ENCODE measurements at regions not wholly inside any gene's neighbourhood (a gene's known extent, or its start where the extent isn't known, plus 50 kb on each side); places are given as distances from the start of the nearest gene placed in this dataset.

DNA sequence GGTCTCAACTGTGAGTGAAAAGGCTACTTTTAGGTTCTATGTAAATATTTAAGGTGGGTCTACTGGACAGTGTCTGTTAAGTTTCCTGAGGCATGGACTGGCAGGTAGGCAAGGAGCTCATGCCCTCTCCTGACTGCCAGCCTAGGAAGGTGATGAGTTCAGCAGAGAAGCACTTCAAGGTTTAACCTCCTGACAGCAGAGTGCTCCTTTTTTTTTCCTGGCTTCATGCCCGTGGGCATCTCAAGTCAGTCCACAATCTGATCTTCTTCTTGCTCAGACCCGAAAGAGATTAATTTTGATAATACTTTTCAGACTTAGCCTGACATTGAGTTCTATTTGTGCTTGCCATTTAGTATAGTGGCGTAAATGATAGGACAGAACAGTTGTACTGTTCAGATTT lies 241.9 kb upstream of the NREP start:
- H3K4me1 ChIP-seq (ENCODE audit: insufficient read depth), result no peaks in the 10 kb centered on the region
- no peak overlapping the region for H2AFZ ChIP-seq
- no peak overlapping the region for H3K4me3 ChIP-seq
- H4K20me1 ChIP-seq (ENCODE audit: insufficient read depth, poor library complexity, severe bottlenecking), result no peaks in the 10 kb centered on the region
- TF ChIP-seq, protein P1, sequence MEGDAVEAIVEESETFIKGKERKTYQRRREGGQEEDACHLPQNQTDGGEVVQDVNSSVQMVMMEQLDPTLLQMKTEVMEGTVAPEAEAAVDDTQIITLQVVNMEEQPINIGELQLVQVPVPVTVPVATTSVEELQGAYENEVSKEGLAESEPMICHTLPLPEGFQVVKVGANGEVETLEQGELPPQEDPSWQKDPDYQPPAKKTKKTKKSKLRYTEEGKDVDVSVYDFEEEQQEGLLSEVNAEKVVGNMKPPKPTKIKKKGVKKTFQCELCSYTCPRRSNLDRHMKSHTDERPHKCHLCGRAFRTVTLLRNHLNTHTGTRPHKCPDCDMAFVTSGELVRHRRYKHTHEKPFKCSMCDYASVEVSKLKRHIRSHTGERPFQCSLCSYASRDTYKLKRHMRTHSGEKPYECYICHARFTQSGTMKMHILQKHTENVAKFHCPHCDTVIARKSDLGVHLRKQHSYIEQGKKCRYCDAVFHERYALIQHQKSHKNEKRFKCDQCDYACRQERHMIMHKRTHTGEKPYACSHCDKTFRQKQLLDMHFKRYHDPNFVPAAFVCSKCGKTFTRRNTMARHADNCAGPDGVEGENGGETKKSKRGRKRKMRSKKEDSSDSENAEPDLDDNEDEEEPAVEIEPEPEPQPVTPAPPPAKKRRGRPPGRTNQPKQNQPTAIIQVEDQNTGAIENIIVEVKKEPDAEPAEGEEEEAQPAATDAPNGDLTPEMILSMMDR (IDR thresholded peaks at IDR 0.05; ENCODE audit: poor library complexity), result no peak
- TF ChIP-seq EZH2 (IDR thresholded peaks at IDR 0.05; ENCODE audit: borderline replicate concordance) (no peak), EZH2phosphoT487 (IDR thresholded peaks at IDR 0.05; ENCODE audit: low read depth, severe bottlenecking, unreplicated experiment) (no peak)
- H3K9me3 ChIP-seq (ENCODE audit: low read depth), result no peaks in the 10 kb centered on the region
- no peaks in the 10 kb centered on the region for H3K27me3 ChIP-seq
- no peak overlapping the region for H3K27ac ChIP-seq
- 86% methylated on average over 3 of the region's 3 CpGs for WGBS (ENCODE audit: low lambda C conversion rate, missing lambda C conversion rate)
- H3K36me3 ChIP-seq (replicated peaks; ENCODE audit: insufficient read depth, low read depth), result no peaks in the 10 kb centered on the region
- no peaks in the 10 kb centered on the region for H3K79me2 ChIP-seq
- no peak overlapping the region for H3K4me2 ChIP-seq
- DNase-seq (ENCODE audit: low spot score), result no peak
- H3K9me2 ChIP-seq (replicated peaks; ENCODE audit: insufficient read depth), result no peaks in the 10 kb centered on the region

DNA sequence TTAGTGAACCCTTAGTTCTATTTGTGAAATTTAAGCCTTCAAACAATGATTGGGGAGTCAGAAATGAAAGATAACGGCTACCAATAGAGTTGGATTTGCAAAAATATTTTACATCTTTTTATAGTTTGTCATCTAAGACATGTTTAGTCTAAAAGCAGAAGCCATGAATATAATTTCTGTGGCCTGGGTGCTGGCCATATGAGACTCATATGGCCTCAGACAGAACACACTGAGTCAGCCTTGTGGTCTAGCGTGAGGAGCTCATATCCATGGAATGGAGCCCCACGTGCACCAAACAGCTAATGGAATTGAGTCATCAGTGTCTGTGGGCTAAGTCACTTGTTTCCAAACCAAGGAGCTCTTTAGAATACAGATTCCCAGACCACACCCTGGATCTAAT lies 240.7 kb upstream of the NREP start:
- Histone ChIP-seq H3K9me2 (replicated peaks; ENCODE audit: insufficient read depth) (no peaks in the 10 kb centered on the region), H3K27me3 (no peaks in the 10 kb centered on the region), H3K4me3 (no peak overlapping the region), H3K9me3 (ENCODE audit: low read depth) (no peaks in the 10 kb centered on the region), H4K20me1 (ENCODE audit: insufficient read depth, poor library complexity, severe bottlenecking) (no peaks in the 10 kb centered on the region), H3K36me3 (replicated peaks; ENCODE audit: insufficient read depth, low read depth) (no peaks in the 10 kb centered on the region), H3K4me2 (no peak overlapping the region), H2AFZ (no peak overlapping the region), H3K27ac (no peak overlapping the region), H3K79me2 (no peaks in the 10 kb centered on the region), H3K4me1 (ENCODE audit: insufficient read depth) (no peaks in the 10 kb centered on the region)
- WGBS (ENCODE audit: low lambda C conversion rate, missing lambda C conversion rate), result 76% methylated on average over 3 of the region's 3 CpGs
- no peak for TF ChIP-seq EZH2 (IDR thresholded peaks at IDR 0.05; ENCODE audit: borderline replicate concordance)
- peak; percentile 39 for DNase-seq (ENCODE audit: low spot score)

DNA sequence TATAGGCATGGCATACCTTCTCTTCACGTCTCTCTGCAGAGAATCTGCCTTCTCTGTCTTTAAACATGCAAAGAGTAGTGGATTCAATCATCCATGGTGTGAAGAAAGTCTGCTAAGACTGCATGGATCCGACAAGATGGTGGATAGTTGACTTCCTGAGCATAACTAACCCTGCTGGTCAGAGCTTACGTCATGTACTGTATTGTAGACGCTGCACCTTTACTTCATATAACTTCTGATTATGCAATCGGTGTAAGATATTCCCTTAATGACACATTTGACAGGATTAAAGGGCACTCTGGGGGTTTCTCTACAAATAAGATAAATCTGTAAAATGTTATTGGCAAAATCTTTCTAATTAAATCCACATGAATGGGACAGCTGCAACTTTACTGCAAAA lies 240.3 kb upstream of the NREP start:
- 80% methylated on average over 5 of the region's 5 CpGs for WGBS (ENCODE audit: low lambda C conversion rate, missing lambda C conversion rate)
- TF ChIP-seq, protein P1 (IDR thresholded peaks at IDR 0.05; ENCODE audit: poor library complexity), result no peak
- TF ChIP-seq EZH2phosphoT487 (IDR thresholded peaks at IDR 0.05; ENCODE audit: low read depth, severe bottlenecking, unreplicated experiment) (no peak), EZH2 (IDR thresholded peaks at IDR 0.05; ENCODE audit: borderline replicate concordance) (no peak)
- H3K4me2 ChIP-seq, result no peak overlapping the region
- H3K27me3 ChIP-seq, result no peaks in the 10 kb centered on the region
- no peaks in the 10 kb centered on the region for H3K36me3 ChIP-seq (replicated peaks; ENCODE audit: insufficient read depth, low read depth)
- no peak overlapping the region for H2AFZ ChIP-seq
- no peaks in the 10 kb centered on the region for H3K9me3 ChIP-seq (ENCODE audit: low read depth)
- H3K4me3 ChIP-seq, result no peak overlapping the region
- no peaks in the 10 kb centered on the region for H3K79me2 ChIP-seq
- H3K27ac ChIP-seq, result no peak overlapping the region
- H3K4me1 ChIP-seq (ENCODE audit: insufficient read depth), result no peaks in the 10 kb centered on the region
- H4K20me1 ChIP-seq (ENCODE audit: insufficient read depth, poor library complexity, severe bottlenecking), result no peaks in the 10 kb centered on the region
- no peaks in the 10 kb centered on the region for H3K9me2 ChIP-seq (replicated peaks; ENCODE audit: insufficient read depth)
- DNase-seq (ENCODE audit: low spot score), result no peak

DNA sequence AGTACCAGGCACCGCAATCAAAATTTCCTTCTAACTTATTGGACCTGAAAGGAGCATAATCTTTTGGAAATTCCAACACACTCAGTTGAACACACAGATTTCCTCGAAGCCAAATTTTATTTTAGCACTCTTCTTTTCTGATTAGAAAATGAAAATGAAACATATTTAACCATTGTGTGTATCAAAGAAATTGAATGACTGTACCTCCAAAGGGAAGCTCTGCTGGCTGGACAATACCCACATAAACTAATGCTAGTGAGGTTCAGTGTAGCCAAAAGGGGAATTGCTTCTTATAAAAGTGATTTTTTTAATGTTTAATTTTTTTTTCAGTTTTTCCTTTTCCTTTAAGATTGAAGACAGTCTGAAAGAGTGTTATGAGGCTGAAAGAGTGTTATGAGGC lies 239.6 kb upstream of the NREP start:
- Histone ChIP-seq H2AFZ (no peak overlapping the region), H3K27ac (no peak overlapping the region), H3K4me1 (ENCODE audit: insufficient read depth) (no peaks in the 10 kb centered on the region), H3K27me3 (no peaks in the 10 kb centered on the region), H3K9me2 (replicated peaks; ENCODE audit: insufficient read depth) (no peaks in the 10 kb centered on the region), H3K9me3 (ENCODE audit: low read depth) (no peaks in the 10 kb centered on the region), H4K20me1 (ENCODE audit: insufficient read depth, poor library complexity, severe bottlenecking) (no peaks in the 10 kb centered on the region), H3K4me2 (no peak overlapping the region), H3K79me2 (no peaks in the 10 kb centered on the region), H3K4me3 (no peak overlapping the region), H3K36me3 (replicated peaks; ENCODE audit: insufficient read depth, low read depth) (no peaks in the 10 kb centered on the region)
- no peak for DNase-seq (ENCODE audit: low spot score)
- 89% methylated on average over 2 of the region's 2 CpGs for WGBS (ENCODE audit: low lambda C conversion rate, missing lambda C conversion rate)
- TF ChIP-seq, protein P1 (IDR thresholded peaks at IDR 0.05; ENCODE audit: poor library complexity), result no peak
- TF ChIP-seq EZH2 (IDR thresholded peaks at IDR 0.05; ENCODE audit: borderline replicate concordance) (no peak), EZH2phosphoT487 (IDR thresholded peaks at IDR 0.05; ENCODE audit: low read depth, severe bottlenecking, unreplicated experiment) (no peak)
